SK-N-MC (cell line): ENCODE measurements at regions not wholly inside any gene's neighbourhood (a gene's known extent, or its start where the extent isn't known, plus 50 kb on each side); places are given as distances from the start of the nearest gene placed in this dataset.

Experiments
- EZH2 ChIP-seq: fragments of 200-600 bp; sonication (generic); IDR thresholded peaks from one replicate; pipeline ENCODE4 v1.6.1; 2017; ENCODE audit warnings: antibody characterized with exemption
- POLR2AphosphoS5 ChIP-seq: IDR thresholded peaks from 2 replicates; pipeline ENCODE4 v1.6.1; 2012; ENCODE audit warnings: mild to moderate bottlenecking, low read depth, low read length, borderline replicate concordance

DNA sequence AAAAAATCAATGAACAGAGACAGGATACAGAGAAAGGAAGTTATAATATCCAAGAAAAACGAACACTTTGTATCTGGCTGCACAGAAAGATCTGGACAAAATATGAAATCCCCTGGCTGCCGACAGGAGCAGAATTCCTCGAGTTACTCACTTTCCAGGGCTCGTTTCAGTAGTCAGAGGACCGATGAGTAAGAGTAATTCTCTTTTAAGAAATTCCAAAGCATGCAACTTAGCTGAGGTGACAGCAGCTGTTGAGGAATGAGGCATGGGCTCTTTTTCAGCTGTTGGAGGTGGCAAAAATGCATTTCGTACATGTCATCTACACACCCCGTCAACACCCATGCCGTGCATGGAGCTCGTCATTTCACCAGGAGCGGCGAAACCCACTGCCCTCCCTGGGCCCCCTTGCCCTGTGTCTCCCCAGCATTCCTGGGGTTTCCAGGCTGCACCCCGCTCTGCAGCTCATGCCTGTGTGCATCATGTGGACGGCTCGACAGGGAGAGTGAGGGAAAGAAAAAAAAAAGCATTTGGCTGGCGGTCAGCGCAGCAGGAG lies 210.8 kb upstream of the SMIM21 start:
- no peak for TF ChIP-seq POLR2AphosphoS5
- TF ChIP-seq EZH2: no peak
